CD8-positive, alpha-beta memory T cell (primary cell): ENCODE measurements at regions not wholly inside any gene's neighbourhood (a gene's known extent, or its start where the extent isn't known, plus 50 kb on each side); places are given as distances from the start of the nearest gene placed in this dataset.

Source experiments
- CTCF ChIA-PET: fragments of 350-600 bp; sonication (Branson Sonifier 250); formaldehyde crosslinking; loops from one replicate; lab custom pipeline; 2021; ENCODE audit warnings: antibody characterized with exemption; lab: Charles Lee
- POLR2A ChIA-PET: fragments of 350-600 bp; sonication (Branson Sonifier 250); formaldehyde crosslinking; loops from one replicate; lab custom pipeline; 2021; ENCODE audit warnings: antibody characterized with exemption; lab: Charles Lee
- DNase-seq, 5 donors: peaks; one replicate each; pipeline versions ENCODE4 v3.0.0 to v3.0.0-alpha.2; 2020 to 2022; ENCODE audit warnings: mixed read lengths in 1 of 5
- H3K27ac ChIP-seq: one replicate; pipeline ENCODE4 v1.7.0; 2013; ENCODE audit warnings: low read depth, mild to moderate bottlenecking, low read length, moderate library complexity
- H3K27me3 ChIP-seq: 2 replicates; pipeline ENCODE4 v1.7.0; 2013; ENCODE audit warnings: low read length, mild to moderate bottlenecking; ENCODE audit not compliant: insufficient read depth, poor library complexity, severe bottlenecking
- H3K36me3 ChIP-seq: 2 replicates; pipeline ENCODE4 v1.7.0; 2013; ENCODE audit warnings: mild to moderate bottlenecking, low read length, moderate library complexity; ENCODE audit not compliant: insufficient read depth
- H3K4me1 ChIP-seq: 2 replicates; pipeline ENCODE4 v1.7.0; 2013; ENCODE audit warnings: mild to moderate bottlenecking, low read length, moderate library complexity; ENCODE audit not compliant: insufficient read depth
- H3K4me3 ChIP-seq: 2 replicates; pipeline ENCODE4 v1.7.0; 2013; ENCODE audit warnings: mild to moderate bottlenecking, low read length
- H3K9me3 ChIP-seq: 2 replicates; pipeline ENCODE4 v1.7.0; 2013; ENCODE audit warnings: mild to moderate bottlenecking, low read length
- H3K27ac Mint-ChIP-seq, 8 donors: one replicate each; pipeline ENCODE4 v1.8.0; 2020 to 2021; ENCODE audit warnings: mixed read lengths in 8 of 8, mild to moderate bottlenecking in 6 of 8, inconsistent platforms in 3 of 8, moderate library complexity in 3 of 8
- H3K27me3 Mint-ChIP-seq, 2 donors: one replicate each; pipeline ENCODE4 v1.8.0; 2020 to 2021; ENCODE audit warnings: mixed read lengths in 2 of 2, mild to moderate bottlenecking in 1 of 2, moderate library complexity in 1 of 2
- H3K36me3 Mint-ChIP-seq, 3 donors: one replicate each; pipeline ENCODE4 v1.8.0; 2020 to 2021; ENCODE audit warnings: mixed read lengths in 3 of 3, inconsistent platforms in 1 of 3, mild to moderate bottlenecking in 1 of 3
- H3K4me1 Mint-ChIP-seq, 3 donors: one replicate each; pipeline ENCODE4 v1.8.0; 2020 to 2021; ENCODE audit warnings: mixed read lengths in 3 of 3, inconsistent platforms in 1 of 3, mild to moderate bottlenecking in 1 of 3
- H3K4me3 Mint-ChIP-seq, 7 donors: one replicate each; pipeline ENCODE4 v1.8.0; 2020 to 2021; ENCODE audit warnings: mixed read lengths in 7 of 7, mild to moderate bottlenecking in 6 of 7, moderate library complexity in 4 of 7, inconsistent platforms in 2 of 7
- H3K9me3 Mint-ChIP-seq, 5 donors: one replicate each; pipeline ENCODE4 v1.8.0; 2020 to 2022; ENCODE audit warnings: mixed read lengths in 5 of 5, mild to moderate bottlenecking in 3 of 5, moderate library complexity in 2 of 5, inconsistent platforms in 1 of 5

GRCh38 chr6:165961233-165961632 is 206.4 kb downstream of the TBXT start:
- H3K4me1 Mint-ChIP-seq = no peaks in the 10 kb centered on the region

GRCh38 chr6:165960695-165961094 is 207.0 kb downstream of the TBXT start:
- CTCF ChIA-PET = interaction anchor here (1.7 kb wide), 1 partner anchor 10 kb away, joined by 5 read pairs; no protein-coding TSS in a partner anchor
- Histone ChIP-seq H3K27ac (no peak overlapping the region), H3K9me3 (no peaks in the 10 kb centered on the region), H3K4me3 (no peak overlapping the region), H3K27me3 (no peaks in the 10 kb centered on the region), H3K4me1 (no peaks in the 10 kb centered on the region), H3K36me3 (no peaks in the 10 kb centered on the region)
- no peak overlapping the region for H3K27ac Mint-ChIP-seq
- no peaks in the 10 kb centered on the region for H3K36me3 Mint-ChIP-seq
- peaks cover 0 to 6% of the 10 kb centered on the region in 2 donors for H3K27me3 Mint-ChIP-seq
- H3K4me1 Mint-ChIP-seq = no peaks in the 10 kb centered on the region
- no peak for DNase-seq
- H3K9me3 Mint-ChIP-seq = peaks cover 0 to 6% (median 0%) of the 10 kb centered on the region in 5 donors
- POLR2A ChIA-PET = no interaction called here
- no peak overlapping the region for H3K4me3 Mint-ChIP-seq

More at GRCh38 chr6:165961233-165961632, 206.4 kb downstream of the TBXT start:
- H3K4me3 ChIP-seq = no peak overlapping the region
- Mint-ChIP-seq H3K9me3 (peaks cover 0 to 6% (median 0%) of the 10 kb centered on the region in 5 donors), H3K27me3 (peaks cover 0 to 6% of the 10 kb centered on the region in 2 donors), H3K27ac (no peak overlapping the region), H3K4me3 (no peak overlapping the region), H3K36me3 (no peaks in the 10 kb centered on the region)
- no peaks in the 10 kb centered on the region for H3K4me1 ChIP-seq
- no peak overlapping the region for H3K27ac ChIP-seq
- DNase-seq = no peak
- H3K36me3 ChIP-seq = no peaks in the 10 kb centered on the region
- H3K27me3 ChIP-seq = no peaks in the 10 kb centered on the region
- ChIA-PET POLR2A (no interaction called here), CTCF (no interaction called here)
- H3K9me3 ChIP-seq = no peaks in the 10 kb centered on the region

- DNase-seq = no peak
- H3K36me3 Mint-ChIP-seq = no peaks in the 10 kb centered on the region
- H3K4me1 Mint-ChIP-seq = no peaks in the 10 kb centered on the region
- Histone ChIP-seq H3K27me3 (no peaks in the 10 kb centered on the region), H3K4me1 (no peaks in the 10 kb centered on the region), H3K36me3 (no peaks in the 10 kb centered on the region), H3K4me3 (no peak overlapping the region), H3K9me3 (no peaks in the 10 kb centered on the region), H3K27ac (no peak overlapping the region)
- peaks cover 0 to 6% (median 0%) of the 10 kb centered on the region in 5 donors for H3K9me3 Mint-ChIP-seq
- CTCF ChIA-PET = interaction anchor here (1.7 kb wide), 1 partner anchor 9 kb away, joined by 5 read pairs; no protein-coding TSS in a partner anchor
- no peak overlapping the region for H3K4me3 Mint-ChIP-seq
- H3K27ac Mint-ChIP-seq = no peak overlapping the region
- POLR2A ChIA-PET = no interaction called here
- peaks cover 4 to 8% of the 10 kb centered on the region in 2 donors for H3K27me3 Mint-ChIP-seq
Observed at GRCh38 chr6:165959627-165960026, 208.0 kb downstream of the TBXT start.

GRCh38 chr6:165956874-165957273 is 210.8 kb downstream of the TBXT start:
- H3K27ac ChIP-seq = no peak overlapping the region
- no peaks in the 10 kb centered on the region for H3K4me1 ChIP-seq
- H3K27me3 ChIP-seq = no peaks in the 10 kb centered on the region
- H3K36me3 ChIP-seq = no peaks in the 10 kb centered on the region
- peaks cover 6 to 8% of the 10 kb centered on the region in 2 donors for H3K27me3 Mint-ChIP-seq
- H3K4me3 Mint-ChIP-seq = no peak overlapping the region
- H3K4me1 Mint-ChIP-seq = no peaks in the 10 kb centered on the region
- POLR2A ChIA-PET = no interaction called here
- peaks cover 0 to 6% (median 0%) of the 10 kb centered on the region in 5 donors for H3K9me3 Mint-ChIP-seq
- no peak overlapping the region for H3K27ac Mint-ChIP-seq
- no peaks in the 10 kb centered on the region for H3K36me3 Mint-ChIP-seq
- DNase-seq = no peak
- no peak overlapping the region for H3K4me3 ChIP-seq
- H3K9me3 ChIP-seq = no peaks in the 10 kb centered on the region
- CTCF ChIA-PET = no interaction called here

GRCh38 chr6:165952514-165952913 is 215.1 kb downstream of the TBXT start:
- H3K4me3 Mint-ChIP-seq = no peak overlapping the region

GRCh38 chr6:165950316-165950715 is 217.3 kb downstream of the TBXT start:
- no peak overlapping the region for H3K27ac ChIP-seq
- no peak overlapping the region for H3K27ac Mint-ChIP-seq
- no peaks in the 10 kb centered on the region for H3K9me3 ChIP-seq
- no peaks in the 10 kb centered on the region for H3K4me1 Mint-ChIP-seq
- H3K4me3 Mint-ChIP-seq = no peak overlapping the region
- no peaks in the 10 kb centered on the region for H3K36me3 ChIP-seq
- no peaks in the 10 kb centered on the region for H3K36me3 Mint-ChIP-seq
- no peak overlapping the region for H3K4me3 ChIP-seq
- no peaks in the 10 kb centered on the region for H3K4me1 ChIP-seq
- no peaks in the 10 kb centered on the region for H3K27me3 ChIP-seq
- peaks cover 8 to 11% of the 10 kb centered on the region in 2 donors for H3K27me3 Mint-ChIP-seq
- no peak for DNase-seq
- POLR2A ChIA-PET = no interaction called here
- CTCF ChIA-PET = interaction anchor here (1.2 kb wide), 1 partner anchor 9 kb away, joined by 5 read pairs; no protein-coding TSS in a partner anchor
- peaks cover 0 to 2% (median 0%) of the 10 kb centered on the region in 5 donors for H3K9me3 Mint-ChIP-seq

More at GRCh38 chr6:165952514-165952913, 215.1 kb downstream of the TBXT start:
- Mint-ChIP-seq H3K27ac (no peak overlapping the region), H3K4me1 (no peaks in the 10 kb centered on the region), H3K9me3 (peaks cover 0 to 2% (median 0%) of the 10 kb centered on the region in 5 donors), H3K27me3 (peaks cover 8 to 13% of the 10 kb centered on the region in 2 donors), H3K36me3 (no peaks in the 10 kb centered on the region)
- no peak for DNase-seq
- no peaks in the 10 kb centered on the region for H3K4me1 ChIP-seq
- H3K27me3 ChIP-seq = no peaks in the 10 kb centered on the region
- no peak overlapping the region for H3K27ac ChIP-seq
- ChIA-PET POLR2A (no interaction called here), CTCF (no interaction called here)
- no peaks in the 10 kb centered on the region for H3K36me3 ChIP-seq
- no peaks in the 10 kb centered on the region for H3K9me3 ChIP-seq
- no peak overlapping the region for H3K4me3 ChIP-seq

- H3K4me1 Mint-ChIP-seq = no peaks in the 10 kb centered on the region
- H3K4me3 ChIP-seq = no peak overlapping the region
- H3K9me3 ChIP-seq = no peaks in the 10 kb centered on the region
- H3K36me3 ChIP-seq = no peaks in the 10 kb centered on the region
- H3K4me1 ChIP-seq = no peaks in the 10 kb centered on the region
- H3K4me3 Mint-ChIP-seq = no peak overlapping the region
- ChIA-PET POLR2A (no interaction called here), CTCF (no interaction called here)
- H3K27me3 ChIP-seq = no peaks in the 10 kb centered on the region
- H3K36me3 Mint-ChIP-seq = no peaks in the 10 kb centered on the region
- peaks cover 8 to 9% of the 10 kb centered on the region in 2 donors for H3K27me3 Mint-ChIP-seq
- no peak overlapping the region for H3K27ac Mint-ChIP-seq
- no peak overlapping the region for H3K27ac ChIP-seq
- DNase-seq = no peak
- peaks cover 0 to 2% (median 0%) of the 10 kb centered on the region in 5 donors for H3K9me3 Mint-ChIP-seq
Observed at GRCh38 chr6:165949324-165949723, 218.3 kb downstream of the TBXT start.

GRCh38 chr6:165944002-165944466 is 223.6 kb downstream of the TBXT start:
- Histone ChIP-seq H3K27me3 (no peaks in the 10 kb centered on the region), H3K4me1 (no peaks in the 10 kb centered on the region), H3K9me3 (no peaks in the 10 kb centered on the region), H3K4me3 (no peak overlapping the region), H3K27ac (no peak overlapping the region), H3K36me3 (no peaks in the 10 kb centered on the region)
- H3K27me3 Mint-ChIP-seq = peaks cover 4 to 10% of the 10 kb centered on the region in 2 donors
- DNase-seq = no peak
- H3K4me1 Mint-ChIP-seq = no peaks in the 10 kb centered on the region
- peaks cover 0 to 7% (median 0%) of the 10 kb centered on the region in 5 donors for H3K9me3 Mint-ChIP-seq
- POLR2A ChIA-PET = no interaction called here
- CTCF ChIA-PET = no interaction called here
- no peak overlapping the region for H3K27ac Mint-ChIP-seq
- no peak overlapping the region for H3K4me3 Mint-ChIP-seq
- no peaks in the 10 kb centered on the region for H3K36me3 Mint-ChIP-seq
